BE2C (cell line): ENCODE measurements at regions not wholly inside any gene's neighbourhood (a gene's known extent, or its start where the extent isn't known, plus 50 kb on each side); places are given as distances from the start of the nearest gene placed in this dataset.

Source experiments
- DNase-seq: peaks from one replicate; pipeline ENCODE4 v3.0.0-alpha.2; 2020
- H3K27me3 ChIP-seq: fragments of 250-450 bp; sonication (Bioruptor Pico); 2 replicates; pipeline ENCODE4 v1.5.1; 2020; ENCODE audit warnings: mild to moderate bottlenecking
- H3K36me3 ChIP-seq: fragments of 250-450 bp; sonication (Bioruptor Pico); 2 replicates; pipeline ENCODE4 v1.5.1; 2020; ENCODE audit warnings: mild to moderate bottlenecking
- H3K4me1 ChIP-seq: fragments of 250-450 bp; sonication (Bioruptor Pico); 2 replicates; pipeline ENCODE4 v1.5.1; 2020
- H3K4me3 ChIP-seq: 2 replicates; pipeline ENCODE4 v1.5.1; 2011; ENCODE audit warnings: low read depth, low read length
- H3K9me3 ChIP-seq: fragments of 250-450 bp; sonication (Bioruptor Pico); 2 replicates; pipeline ENCODE4 v1.5.1; 2020
- TF ChIP-seq, protein P1 (sequence below): IDR thresholded peaks from 2 replicates; pipeline ENCODE4 v1.5.1; 2012; ENCODE audit warnings: mild to moderate bottlenecking, low read depth, low read length

DNA sequence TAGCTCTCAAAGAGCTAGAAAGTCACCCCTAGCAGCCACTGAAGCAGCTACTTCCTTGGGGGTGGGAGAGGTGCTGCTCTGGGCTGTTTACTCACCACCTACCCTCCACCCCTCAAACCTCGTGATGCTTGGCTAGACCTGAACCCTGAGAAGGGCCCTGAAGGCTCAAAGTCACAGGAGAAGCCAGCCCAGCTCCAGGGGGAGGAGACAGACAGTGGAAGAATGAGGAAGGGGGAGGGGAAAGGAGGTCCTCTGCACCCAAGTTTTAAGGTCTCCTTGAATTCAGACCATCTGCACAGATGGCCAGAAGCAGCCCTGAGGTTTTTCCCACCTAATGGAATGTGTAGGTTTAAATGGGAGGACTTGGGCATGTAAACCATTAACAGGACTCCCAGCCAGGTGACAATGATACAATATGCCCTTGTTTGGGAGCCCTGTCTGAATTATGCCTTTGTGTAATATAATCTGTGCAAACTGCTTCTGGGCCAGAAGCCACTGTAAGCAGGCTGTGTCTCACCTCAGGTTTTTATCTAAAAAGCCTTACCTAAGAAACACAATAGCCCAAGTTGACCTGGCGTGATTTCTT lies 180.5 kb downstream of the PIK3R1 start:
- no peak overlapping the region for H3K4me3 ChIP-seq
- TF ChIP-seq, protein P1, sequence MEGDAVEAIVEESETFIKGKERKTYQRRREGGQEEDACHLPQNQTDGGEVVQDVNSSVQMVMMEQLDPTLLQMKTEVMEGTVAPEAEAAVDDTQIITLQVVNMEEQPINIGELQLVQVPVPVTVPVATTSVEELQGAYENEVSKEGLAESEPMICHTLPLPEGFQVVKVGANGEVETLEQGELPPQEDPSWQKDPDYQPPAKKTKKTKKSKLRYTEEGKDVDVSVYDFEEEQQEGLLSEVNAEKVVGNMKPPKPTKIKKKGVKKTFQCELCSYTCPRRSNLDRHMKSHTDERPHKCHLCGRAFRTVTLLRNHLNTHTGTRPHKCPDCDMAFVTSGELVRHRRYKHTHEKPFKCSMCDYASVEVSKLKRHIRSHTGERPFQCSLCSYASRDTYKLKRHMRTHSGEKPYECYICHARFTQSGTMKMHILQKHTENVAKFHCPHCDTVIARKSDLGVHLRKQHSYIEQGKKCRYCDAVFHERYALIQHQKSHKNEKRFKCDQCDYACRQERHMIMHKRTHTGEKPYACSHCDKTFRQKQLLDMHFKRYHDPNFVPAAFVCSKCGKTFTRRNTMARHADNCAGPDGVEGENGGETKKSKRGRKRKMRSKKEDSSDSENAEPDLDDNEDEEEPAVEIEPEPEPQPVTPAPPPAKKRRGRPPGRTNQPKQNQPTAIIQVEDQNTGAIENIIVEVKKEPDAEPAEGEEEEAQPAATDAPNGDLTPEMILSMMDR, result no peak
- no peak for DNase-seq

GRCh38 chr5:68396722-68397121 lies 181.2 kb downstream of the PIK3R1 start:
- H3K4me1 ChIP-seq, result no peaks in the 10 kb centered on the region
- DNase-seq, result no peak

More for the DNA sequence above, 180.5 kb downstream of the PIK3R1 start:
- no peaks in the 10 kb centered on the region for H3K4me1 ChIP-seq
- no peaks in the 10 kb centered on the region for H3K9me3 ChIP-seq
- no peaks in the 10 kb centered on the region for H3K36me3 ChIP-seq
- no peaks in the 10 kb centered on the region for H3K27me3 ChIP-seq

GRCh38 chr5:68398146-68398812 lies 182.7 kb downstream of the PIK3R1 start:
- Histone ChIP-seq H3K4me1 (no peaks in the 10 kb centered on the region), H3K27me3 (no peaks in the 10 kb centered on the region), H3K4me3 (no peak overlapping the region), H3K9me3 (no peaks in the 10 kb centered on the region), H3K36me3 (no peaks in the 10 kb centered on the region)
- no peak for DNase-seq
- TF ChIP-seq, protein P1, result no peak

More at GRCh38 chr5:68396722-68397121, 181.2 kb downstream of the PIK3R1 start:
- Histone ChIP-seq H3K9me3 (no peaks in the 10 kb centered on the region), H3K4me3 (no peak overlapping the region), H3K36me3 (no peaks in the 10 kb centered on the region), H3K27me3 (no peaks in the 10 kb centered on the region)
- TF ChIP-seq, protein P1, result no peak

GRCh38 chr5:68403301-68403700 lies 187.7 kb downstream of the PIK3R1 start:
- no peak overlapping the region for H3K4me3 ChIP-seq
- no peaks in the 10 kb centered on the region for H3K36me3 ChIP-seq
- TF ChIP-seq, protein P1, result no peak
- H3K9me3 ChIP-seq, result no peaks in the 10 kb centered on the region
- no peaks in the 10 kb centered on the region; the same call in none of the 2 replicates for H3K4me1 ChIP-seq
- DNase-seq, result no peak
- H3K27me3 ChIP-seq, result no peaks in the 10 kb centered on the region

GRCh38 chr5:68404246-68404645 lies 188.7 kb downstream of the PIK3R1 start:
- Histone ChIP-seq H3K27me3 (no peaks in the 10 kb centered on the region), H3K9me3 (no peaks in the 10 kb centered on the region), H3K4me3 (no peak overlapping the region), H3K4me1 (no peaks in the 10 kb centered on the region; the same call in none of the 2 replicates), H3K36me3 (no peaks in the 10 kb centered on the region)
- TF ChIP-seq, protein P1, result no peak
- no peak for DNase-seq

- DNase-seq, result no peak
- TF ChIP-seq, protein P1, result no peak
- no peaks in the 10 kb centered on the region for H3K9me3 ChIP-seq
- H3K36me3 ChIP-seq, result no peaks in the 10 kb centered on the region
- H3K4me1 ChIP-seq, result no peaks in the 10 kb centered on the region; the same call in none of the 2 replicates
- H3K27me3 ChIP-seq, result no peaks in the 10 kb centered on the region
- no peak overlapping the region for H3K4me3 ChIP-seq
These were observed 189.6 kb downstream of the PIK3R1 start for GRCh38 chr5:68405026-68405684.
